Smooth muscle cell (in vitro differentiated cells): ENCODE measurements at regions not wholly inside any gene's neighbourhood (a gene's known extent, or its start where the extent isn't known, plus 50 kb on each side); places are given as distances from the start of the nearest gene placed in this dataset.

Source experiments
- DNase-seq: peaks from one replicate; lab custom pipeline; 2025; ENCODE audit not compliant: unreplicated experiment; lab: John Stamatoyannopoulos, UW
- H2AFZ ChIP-seq: fragments of 200-600 bp; sonication (generic); 2 replicates; pipeline ENCODE4 v1.6.0; 2016; ENCODE audit warnings: antibody characterized with exemption, low read depth, mild to moderate bottlenecking
- H3F3A ChIP-seq: fragments of 200-600 bp; sonication (generic); 2 replicates; pipeline ENCODE4 v1.6.0; 2017; ENCODE audit warnings: antibody characterized with exemption, low read depth
- H3K27ac ChIP-seq: fragments of 200-600 bp; sonication (generic); 2 replicates; pipeline ENCODE4 v1.5.1; 2016; ENCODE audit warnings: low read depth, mild to moderate bottlenecking
- H3K27me3 ChIP-seq: fragments of 200-600 bp; sonication (generic); 2 replicates; pipeline ENCODE4 v1.6.1; 2016; ENCODE audit warnings: low read depth, mild to moderate bottlenecking
- H3K36me3 ChIP-seq: fragments of 200-600 bp; sonication (generic); 2 replicates; pipeline ENCODE4 v1.5.1; 2016; ENCODE audit warnings: low read depth
- H3K4me1 ChIP-seq: fragments of 200-600 bp; sonication (generic); 2 replicates; pipeline ENCODE4 v1.5.1; 2016; ENCODE audit warnings: low read depth
- H3K4me2 ChIP-seq: fragments of 200-600 bp; sonication (generic); 2 replicates; pipeline ENCODE4 v1.6.0; 2016; ENCODE audit warnings: mild to moderate bottlenecking
- H3K4me3 ChIP-seq: fragments of 200-600 bp; sonication (generic); 2 replicates; pipeline ENCODE4 v1.5.1; 2016; ENCODE audit warnings: mild to moderate bottlenecking
- H3K79me2 ChIP-seq: fragments of 200-600 bp; sonication (generic); 2 replicates; pipeline ENCODE4 v1.6.0; 2016; ENCODE audit warnings: low read depth, mild to moderate bottlenecking
- H3K9ac ChIP-seq: fragments of 200-600 bp; sonication (generic); 2 replicates; pipeline ENCODE4 v1.6.0; 2016; ENCODE audit warnings: low read depth
- H3K9me3 ChIP-seq: fragments of 200-600 bp; sonication (generic); replicated peaks from 2 replicates; pipeline ENCODE4 v1.5.1; 2016; ENCODE audit warnings: low read depth
- H4K20me1 ChIP-seq: fragments of 200-600 bp; sonication (generic); 2 replicates; pipeline ENCODE4 v1.6.0; 2016; ENCODE audit warnings: low read depth
- CTCF ChIP-seq: fragments of 200-600 bp; sonication (generic); IDR thresholded peaks from 2 replicates; pipeline ENCODE4 v1.5.1; 2017; ENCODE audit warnings: borderline replicate concordance, mild to moderate bottlenecking, antibody characterized with exemption; ENCODE audit not compliant: insufficient read depth, poor library complexity, severe bottlenecking
- WGBS: methylation state at CpG from one replicate; pipeline ENCODE4 v1.1.7; 2016; ENCODE audit warnings: low lambda C conversion rate; 5-methylcytosine and 5-hydroxymethylcytosine counted together

- Histone ChIP-seq H3K9ac (no peak overlapping the region), H3K27ac (no peak overlapping the region), H3K4me1 (no peaks in the 10 kb centered on the region), H3K4me3 (no peak overlapping the region), H3K79me2 (no peaks in the 10 kb centered on the region), H4K20me1 (no peaks in the 10 kb centered on the region), H3K4me2 (no peak overlapping the region), H3K36me3 (no peaks in the 10 kb centered on the region), H3F3A (no peaks in the 10 kb centered on the region), H3K9me3 (no peaks in the 10 kb centered on the region), H3K27me3 (no peaks in the 10 kb centered on the region), H2AFZ (no peak overlapping the region)
- WGBS: 94% methylated on average over 6 of the region's 6 CpGs
- no peak for DNase-seq
- TF ChIP-seq CTCF: no peak
Observed at GRCh38 chr9:89892920-89893319, 288.1 kb downstream of the GADD45G start.

- no peak overlapping the region for H3K4me3 ChIP-seq
- H3K9ac ChIP-seq: no peak overlapping the region
- DNase-seq: no peak
- no peaks in the 10 kb centered on the region for H3K36me3 ChIP-seq
- H3K27ac ChIP-seq: no peak overlapping the region
- H3K79me2 ChIP-seq: no peaks in the 10 kb centered on the region
- no peaks in the 10 kb centered on the region for H3K4me1 ChIP-seq
- no peaks in the 10 kb centered on the region for H4K20me1 ChIP-seq
- H3K9me3 ChIP-seq: no peaks in the 10 kb centered on the region
- H2AFZ ChIP-seq: no peak overlapping the region
- no peaks in the 10 kb centered on the region for H3F3A ChIP-seq
- H3K4me2 ChIP-seq: no peak overlapping the region
- no peaks in the 10 kb centered on the region for H3K27me3 ChIP-seq
- no peak for TF ChIP-seq CTCF
- WGBS: 91% methylated on average over 2 of the region's 2 CpGs
Observed at GRCh38 chr9:89893886-89894285, 289.1 kb downstream of the GADD45G start.

- no peaks in the 10 kb centered on the region for H3F3A ChIP-seq
- no peaks in the 10 kb centered on the region for H3K36me3 ChIP-seq
- no peaks in the 10 kb centered on the region for H3K27me3 ChIP-seq
- DNase-seq: no peak
- no peak overlapping the region for H3K4me3 ChIP-seq
- H4K20me1 ChIP-seq: no peaks in the 10 kb centered on the region
- no peak overlapping the region for H3K27ac ChIP-seq
- TF ChIP-seq CTCF: no peak
- H3K79me2 ChIP-seq: no peaks in the 10 kb centered on the region
- H3K4me1 ChIP-seq: no peaks in the 10 kb centered on the region
- no peak overlapping the region for H3K9ac ChIP-seq
- WGBS: 90% methylated on average over 5 of the region's 5 CpGs
- no peaks in the 10 kb centered on the region for H3K9me3 ChIP-seq
- no peak overlapping the region for H2AFZ ChIP-seq
- no peak overlapping the region for H3K4me2 ChIP-seq
Observed at GRCh38 chr9:89896806-89897340, 292.1 kb downstream of the GADD45G start.

DNA sequence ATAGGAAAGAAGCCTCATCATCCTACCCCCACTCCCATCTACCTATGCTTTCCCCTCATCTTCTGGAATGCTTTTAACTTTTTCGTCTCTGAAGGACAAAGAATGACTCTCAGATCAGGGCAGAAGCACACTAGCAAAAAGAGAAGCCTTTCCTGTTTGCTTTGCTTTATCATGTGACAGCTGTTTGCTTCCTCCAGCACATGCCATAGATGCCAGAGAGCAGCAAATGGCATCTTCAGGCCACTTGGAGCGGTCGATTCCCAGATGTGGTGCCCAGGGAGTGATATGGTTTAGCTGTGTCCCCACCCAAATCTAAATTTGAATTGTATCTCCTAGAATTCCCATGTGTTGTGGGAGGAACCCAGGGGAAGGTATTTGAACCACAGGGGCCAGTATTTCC, 294.8 kb downstream of the GADD45G start:
- H3K79me2 ChIP-seq: no peaks in the 10 kb centered on the region
- no peaks in the 10 kb centered on the region for H3K9me3 ChIP-seq
- H2AFZ ChIP-seq: no peak overlapping the region
- no peak for DNase-seq
- H3K4me2 ChIP-seq: no peak overlapping the region
- no peaks in the 10 kb centered on the region for H4K20me1 ChIP-seq
- WGBS: 63% methylated on average over 3 of the region's 3 CpGs
- no peak overlapping the region for H3K9ac ChIP-seq
- H3K27me3 ChIP-seq: no peaks in the 10 kb centered on the region
- no peaks in the 10 kb centered on the region for H3F3A ChIP-seq
- no peak overlapping the region for H3K27ac ChIP-seq
- no peaks in the 10 kb centered on the region for H3K4me1 ChIP-seq
- H3K4me3 ChIP-seq: no peak overlapping the region
- no peak for TF ChIP-seq CTCF
- no peaks in the 10 kb centered on the region for H3K36me3 ChIP-seq
